Ovary (tissue), 3 donors: ENCODE measurements at regions not wholly inside any gene's neighbourhood (a gene's known extent, or its start where the extent isn't known, plus 50 kb on each side); places are given as distances from the start of the nearest gene placed in this dataset.

Experiments
- CTCF ChIP-seq, 3 donors: fragments of 450-650 bp in 2 of 3; fragments of 200-600 bp in 1 of 3; IDR thresholded peaks; one replicate each; pipeline versions ENCODE4 v1.5.1 to v1.8.0; 2016 to 2022; ENCODE audit warnings: antibody characterized with exemption in 3 of 3, mild to moderate bottlenecking in 1 of 3
- POLR2A ChIP-seq: fragments of 450-650 bp; IDR thresholded peaks from one replicate; pipeline ENCODE4 v1.6.1; 2017; ENCODE audit warnings: antibody characterized with exemption, mild to moderate bottlenecking, moderate library complexity
- donor health status: DM: no; HTN: no; CAD: no.

- TF ChIP-seq CTCF (IDR thresholded peaks at IDR 0.05): no peak
- TF ChIP-seq POLR2A: no peak
These were observed 87.1 kb upstream of the PAXBP1 start for GRCh38 chr21:32858628-32859027.
